22Rv1 (cell line): ENCODE measurements at regions not wholly inside any gene's neighbourhood (a gene's known extent, or its start where the extent isn't known, plus 50 kb on each side); places are given as distances from the start of the nearest gene placed in this dataset.

Experiments used
- H3K27ac ChIP-seq: fragments of 450-650 bp; 2 replicates; pipeline ENCODE4 v1.5.1; 2017
- ZFX ChIP-seq: fragments of 450-650 bp; IDR thresholded peaks from 2 replicates; pipeline ENCODE4 v1.6.1; 2017; ENCODE audit warnings: antibody characterized with exemption, borderline replicate concordance
- TF ChIP-seq, protein P1 (sequence below): fragments of 450-650 bp; IDR thresholded peaks from 2 replicates; pipeline ENCODE4 v1.5.1; 2017; ENCODE audit warnings: mild to moderate bottlenecking

DNA sequence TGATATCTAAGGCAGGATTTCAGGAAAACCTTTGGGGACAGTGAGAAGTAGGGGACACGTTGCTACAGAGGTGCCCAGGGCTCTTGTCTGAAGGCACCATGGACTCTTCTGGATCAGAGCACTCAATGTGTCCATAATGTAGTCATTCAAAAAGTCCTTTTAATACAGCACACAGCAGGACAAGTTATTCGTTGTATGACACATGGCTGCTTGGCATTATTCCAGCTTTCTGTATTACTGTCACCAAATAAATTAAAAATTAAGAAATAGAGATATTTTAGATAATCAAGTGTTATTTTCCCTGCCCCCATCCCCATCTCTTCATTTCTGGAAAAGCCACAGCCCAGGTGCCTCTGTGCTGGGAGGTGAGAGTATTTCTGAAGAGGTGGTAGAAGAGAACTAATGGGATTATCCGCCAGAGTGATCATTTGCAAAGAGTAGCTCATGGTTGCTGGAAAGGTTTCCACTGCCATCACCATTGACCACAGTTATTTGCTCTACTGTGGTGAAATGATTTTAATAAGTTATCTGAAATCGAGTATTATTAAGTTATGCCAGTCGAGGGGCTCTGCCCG lies 83.0 kb downstream of the CXCL12 start:
- no peak for TF ChIP-seq ZFX
- TF ChIP-seq, protein P1, sequence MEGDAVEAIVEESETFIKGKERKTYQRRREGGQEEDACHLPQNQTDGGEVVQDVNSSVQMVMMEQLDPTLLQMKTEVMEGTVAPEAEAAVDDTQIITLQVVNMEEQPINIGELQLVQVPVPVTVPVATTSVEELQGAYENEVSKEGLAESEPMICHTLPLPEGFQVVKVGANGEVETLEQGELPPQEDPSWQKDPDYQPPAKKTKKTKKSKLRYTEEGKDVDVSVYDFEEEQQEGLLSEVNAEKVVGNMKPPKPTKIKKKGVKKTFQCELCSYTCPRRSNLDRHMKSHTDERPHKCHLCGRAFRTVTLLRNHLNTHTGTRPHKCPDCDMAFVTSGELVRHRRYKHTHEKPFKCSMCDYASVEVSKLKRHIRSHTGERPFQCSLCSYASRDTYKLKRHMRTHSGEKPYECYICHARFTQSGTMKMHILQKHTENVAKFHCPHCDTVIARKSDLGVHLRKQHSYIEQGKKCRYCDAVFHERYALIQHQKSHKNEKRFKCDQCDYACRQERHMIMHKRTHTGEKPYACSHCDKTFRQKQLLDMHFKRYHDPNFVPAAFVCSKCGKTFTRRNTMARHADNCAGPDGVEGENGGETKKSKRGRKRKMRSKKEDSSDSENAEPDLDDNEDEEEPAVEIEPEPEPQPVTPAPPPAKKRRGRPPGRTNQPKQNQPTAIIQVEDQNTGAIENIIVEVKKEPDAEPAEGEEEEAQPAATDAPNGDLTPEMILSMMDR, result no peak
- H3K27ac ChIP-seq, result no peak overlapping the region

DNA sequence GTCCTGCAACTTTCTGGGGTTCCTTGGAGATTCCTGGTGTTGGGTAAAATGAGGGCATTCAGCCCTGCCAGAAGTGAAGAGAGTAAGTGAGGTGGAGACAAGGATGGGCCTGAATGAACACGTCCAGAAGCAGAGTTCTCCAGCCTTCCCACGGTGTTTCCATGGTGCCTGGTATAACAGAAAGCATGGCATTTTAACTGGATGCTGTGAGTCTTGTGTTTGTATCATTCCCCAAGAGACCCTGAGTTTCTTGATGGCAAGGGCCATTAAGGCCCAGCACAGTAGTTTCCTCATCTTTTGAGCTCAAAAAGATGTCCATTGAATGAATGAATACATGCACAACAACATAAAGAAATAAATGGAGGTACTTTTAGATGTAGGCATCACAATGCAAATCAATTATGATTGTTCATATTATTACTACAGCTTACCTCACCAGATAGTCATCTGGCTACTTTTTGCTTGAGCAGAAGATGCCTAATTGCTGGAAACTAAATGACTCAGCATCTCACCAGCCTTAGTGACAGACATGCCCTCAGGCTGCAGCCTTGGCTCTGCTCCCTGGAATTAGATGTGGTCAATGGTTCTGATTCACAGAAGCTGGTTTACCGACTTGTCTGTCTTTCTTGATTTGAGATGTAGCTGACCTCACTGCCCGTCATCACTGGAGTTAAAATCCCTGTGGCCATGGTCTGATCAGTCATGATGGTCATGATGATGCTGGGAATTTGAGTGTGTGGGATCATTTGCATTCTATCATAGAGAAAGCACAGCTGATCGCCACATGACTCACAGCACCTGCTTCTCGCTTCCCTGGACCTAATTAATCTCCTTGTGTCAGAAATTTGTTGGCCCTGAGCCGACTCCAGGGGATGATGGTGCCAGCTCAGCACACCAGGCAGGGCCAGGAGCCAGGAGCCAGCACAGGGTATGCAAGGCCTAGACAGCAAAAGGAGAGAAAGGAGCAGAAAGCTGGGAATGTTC lies 83.9 kb downstream of the CXCL12 start:
- H3K27ac ChIP-seq, result no peak overlapping the region
- TF ChIP-seq, protein P1, result no peak
- no peak for TF ChIP-seq ZFX

DNA sequence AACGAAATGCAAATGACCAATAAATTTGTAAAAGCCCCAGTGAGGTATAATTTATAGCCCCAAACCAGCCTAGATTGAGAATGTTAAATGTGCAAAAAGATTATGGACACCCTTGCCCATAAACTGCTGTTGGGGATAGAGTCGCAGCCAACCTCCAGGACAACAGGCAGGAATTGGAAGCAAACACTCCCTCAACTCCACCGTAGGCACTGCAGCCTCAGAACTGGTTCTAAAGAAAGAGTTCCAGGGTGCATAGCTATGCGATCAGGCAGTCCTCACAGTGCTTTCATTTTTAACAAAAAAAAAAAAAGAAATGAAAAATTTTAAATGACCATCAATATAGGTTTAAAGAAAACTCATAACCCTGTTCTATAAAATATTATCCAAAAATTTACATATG lies 86.2 kb downstream of the CXCL12 start:
- H3K27ac ChIP-seq, result no peak overlapping the region
- TF ChIP-seq ZFX, result no peak
- TF ChIP-seq, protein P1, result no peak

DNA sequence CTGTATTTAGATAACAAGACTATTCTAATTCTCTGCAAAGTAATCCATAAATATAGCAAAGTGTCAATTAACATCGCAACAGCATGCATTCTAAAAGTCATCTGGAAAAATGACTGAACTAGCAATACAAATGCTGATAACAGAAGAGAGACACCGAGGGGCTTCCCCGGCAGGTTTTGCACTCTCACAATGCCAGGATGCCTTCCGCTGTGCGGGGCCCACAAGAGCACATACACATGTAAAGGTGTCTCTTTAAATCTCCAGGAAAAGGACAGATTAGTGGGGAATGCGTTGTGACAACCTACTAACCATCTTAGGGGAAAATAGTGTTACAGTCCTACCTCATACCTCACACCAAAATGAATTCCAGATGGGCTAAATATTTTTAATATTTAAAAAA lies 86.9 kb downstream of the CXCL12 start:
- TF ChIP-seq ZFX, result no peak
- TF ChIP-seq, protein P1, result no peak
- H3K27ac ChIP-seq, result no peak overlapping the region

DNA sequence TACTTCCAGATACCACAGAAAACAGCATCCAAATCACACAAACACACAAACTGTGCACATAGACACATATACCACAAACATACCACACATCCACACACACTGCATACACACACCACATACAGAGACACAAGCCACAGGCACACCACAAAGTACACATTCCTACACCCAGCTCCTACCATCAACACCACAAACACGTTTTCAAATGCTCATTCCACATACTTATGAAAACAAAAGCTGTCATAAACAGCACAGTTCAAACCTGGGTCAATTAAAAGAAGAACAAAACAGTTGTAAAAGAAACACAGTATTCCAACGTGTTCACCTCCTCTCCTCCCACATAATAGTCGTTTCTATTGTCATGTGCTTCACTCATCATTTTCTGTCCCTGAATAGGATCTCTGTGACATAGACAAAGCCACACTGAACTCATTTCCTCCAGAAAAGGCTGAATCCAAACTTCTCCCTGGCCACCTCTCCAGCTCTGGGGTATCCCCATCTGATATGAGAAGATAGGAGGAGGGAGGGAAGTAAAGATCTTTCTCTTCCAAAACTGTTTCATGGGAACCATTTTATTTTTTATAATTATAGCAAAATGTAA lies 89.2 kb downstream of the CXCL12 start:
- no peak overlapping the region for H3K27ac ChIP-seq
- no peak for TF ChIP-seq ZFX
- TF ChIP-seq, protein P1, result no peak

DNA sequence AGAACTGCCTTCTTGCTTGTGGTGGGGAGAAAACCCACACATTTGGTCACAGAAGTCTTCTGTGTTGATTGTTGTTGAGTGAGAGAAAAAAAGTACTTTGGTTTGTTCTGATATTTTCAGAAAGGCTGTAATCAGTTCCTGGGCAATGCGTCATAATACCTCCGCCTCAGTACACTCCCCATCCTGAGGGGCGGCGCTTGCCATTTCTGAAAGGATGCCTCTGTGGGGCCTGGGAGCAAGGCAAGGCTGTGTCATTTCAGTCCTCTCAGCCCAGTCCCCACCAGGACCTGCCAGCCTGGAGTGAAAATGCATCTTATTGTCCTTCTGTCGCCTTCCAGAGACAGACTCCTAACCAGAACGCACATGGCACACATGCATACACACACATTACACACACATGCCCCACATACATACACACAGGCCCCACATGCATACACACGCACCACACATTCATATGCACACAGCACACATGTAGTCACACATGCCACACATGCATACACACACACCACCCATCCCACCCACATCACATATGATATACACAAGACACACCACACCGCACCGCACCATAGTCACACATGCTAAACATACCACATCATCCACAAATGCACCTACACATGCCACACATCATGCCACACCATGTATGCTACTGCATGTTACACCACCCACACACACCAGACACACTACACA lies 90.0 kb downstream of the CXCL12 start:
- H3K27ac ChIP-seq, result no peak overlapping the region
- TF ChIP-seq ZFX, result no peak
- TF ChIP-seq, protein P1, result no peak
